ENCODE measurements at regions not wholly inside any gene's neighbourhood (a gene's known extent, or its start where the extent isn't known, plus 50 kb on each side); places are given as distances from the start of the nearest gene placed in this dataset.

GRCh38 chr6:104064876-104065275 is 794.8 kb downstream of the HACE1 start:
- no peak for DNase-seq (ENCODE audit: low spot score)

- no peak for DNase-seq (ENCODE audit: low spot score)
Measured at GRCh38 chr6:104050455-104050854, 809.3 kb downstream of the HACE1 start.

DNA sequence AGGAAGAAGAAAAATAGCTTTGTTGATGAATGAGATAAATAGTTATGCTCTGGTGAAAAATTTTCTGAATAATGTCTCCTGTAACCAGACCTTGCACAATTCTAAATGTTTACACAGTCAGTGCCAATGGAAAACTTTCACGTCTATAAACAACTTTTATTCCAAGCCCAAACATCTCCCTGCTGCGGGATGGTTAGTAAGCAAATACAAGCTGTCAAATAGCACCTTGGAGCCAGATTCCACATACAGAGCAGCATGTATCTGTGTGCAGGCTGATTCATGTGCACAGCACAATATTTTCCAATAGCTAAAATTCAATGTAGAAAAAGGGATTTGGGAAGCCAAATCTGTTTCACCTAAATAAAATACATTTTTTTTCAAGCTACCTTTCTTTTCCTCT is 813.3 kb downstream of the HACE1 start:
- DNase-seq (ENCODE audit: low spot score): no peak

DNA sequence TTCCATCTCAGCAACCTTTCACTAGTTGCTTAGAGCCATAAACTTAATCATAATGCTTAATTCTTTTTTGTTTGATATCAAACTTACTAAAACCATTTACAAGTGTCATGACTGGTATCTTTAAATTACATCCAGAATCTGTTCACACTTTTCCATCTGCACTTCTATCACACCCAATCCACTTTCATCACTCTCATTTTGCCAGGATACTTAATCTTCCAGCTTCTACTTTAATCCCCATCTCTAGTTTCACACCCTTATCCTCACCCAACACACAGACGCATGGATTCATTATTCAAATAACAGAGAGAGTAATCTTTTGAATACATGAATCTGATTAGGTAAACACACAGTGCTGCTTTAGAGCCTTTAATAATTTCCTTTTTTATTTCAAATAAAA is 828.4 kb downstream of the HACE1 start:
- no peak for DNase-seq (ENCODE audit: low spot score)

GRCh38 chr6:104022126-104022525 is 837.6 kb downstream of the HACE1 start:
- no peak for DNase-seq (ENCODE audit: low spot score)

DNA sequence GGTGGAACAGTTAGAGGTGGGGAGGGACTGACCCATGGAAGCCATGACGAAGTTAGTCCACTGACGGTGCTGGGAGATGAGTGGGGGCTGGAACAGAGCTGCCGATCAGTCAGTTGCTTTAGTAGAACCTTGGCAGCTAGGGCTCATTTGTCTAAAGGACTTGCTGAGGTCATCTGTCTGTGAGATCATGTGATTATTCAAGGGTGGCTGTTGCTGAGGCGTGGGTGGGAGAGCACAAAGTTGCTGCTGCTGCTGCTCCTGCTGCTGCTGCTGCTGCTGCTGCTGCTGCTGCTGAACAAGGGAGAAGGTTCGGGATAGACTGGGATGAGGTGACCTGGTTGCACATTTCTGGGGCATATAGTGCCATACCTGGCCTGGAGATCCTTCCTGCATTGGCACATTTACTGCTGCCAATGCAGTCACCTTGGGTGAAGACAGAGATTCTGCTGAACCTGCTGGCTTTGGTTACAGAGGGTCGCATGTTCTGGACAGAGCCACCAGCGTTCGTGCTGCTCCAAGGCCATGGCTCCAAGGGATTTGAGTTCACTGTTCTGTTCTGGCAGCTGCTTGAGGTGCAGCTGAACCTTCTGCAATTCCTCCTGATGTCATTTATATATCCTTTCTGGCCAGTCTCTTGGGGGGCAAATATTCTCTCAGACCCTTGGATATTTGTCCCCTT is 840.5 kb downstream of the HACE1 start:
- no peak for DNase-seq (ENCODE audit: low spot score)

- no peak for DNase-seq (ENCODE audit: low spot score)
Measured at GRCh38 chr6:104017410-104018381, 842.0 kb downstream of the HACE1 start.

DNA sequence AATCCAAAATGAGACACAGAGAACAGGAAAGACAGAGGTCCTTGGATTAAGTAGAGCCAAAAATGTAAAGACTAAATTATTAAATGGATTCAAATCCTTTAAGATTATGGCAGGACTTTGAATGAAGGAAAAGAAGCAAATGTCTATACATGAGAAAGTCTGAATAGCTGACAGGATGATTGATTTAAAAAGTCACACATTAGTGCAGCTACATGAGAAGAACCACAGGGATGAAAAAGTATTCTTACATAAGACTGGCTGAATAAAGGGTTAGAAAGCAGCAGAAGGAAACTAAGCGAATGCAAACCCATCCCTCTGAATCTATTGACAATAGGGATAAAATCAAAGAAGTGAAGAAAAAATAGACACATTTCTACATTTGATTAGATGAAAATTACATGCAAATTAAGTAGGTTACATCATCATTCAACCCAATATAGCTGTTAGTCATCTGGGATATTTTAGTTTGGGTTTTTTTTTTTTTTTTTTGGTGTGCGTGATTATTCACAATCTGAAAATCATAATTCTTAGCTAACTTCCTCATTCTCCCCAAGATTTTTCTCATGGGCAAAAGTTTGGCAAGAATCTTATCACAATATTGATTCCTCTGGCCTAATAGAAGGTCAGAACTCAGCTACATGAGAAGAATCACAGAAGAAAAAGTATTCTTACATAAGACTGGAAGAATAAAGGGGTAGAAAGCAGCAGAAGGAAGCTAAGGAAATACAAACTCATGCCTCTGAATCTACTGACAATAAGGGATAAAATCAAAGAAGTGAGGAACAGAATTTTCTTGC is 845.4 kb downstream of the HACE1 start:
- peak; percentile 31 for DNase-seq (ENCODE audit: low spot score)

GRCh38 chr6:104013312-104013971 is 846.3 kb downstream of the HACE1 start:
- DNase-seq (ENCODE audit: low spot score): no peak

- DNase-seq (ENCODE audit: low spot score): no peak
Measured at GRCh38 chr6:104010897-104011296, 848.8 kb downstream of the HACE1 start.

DNA sequence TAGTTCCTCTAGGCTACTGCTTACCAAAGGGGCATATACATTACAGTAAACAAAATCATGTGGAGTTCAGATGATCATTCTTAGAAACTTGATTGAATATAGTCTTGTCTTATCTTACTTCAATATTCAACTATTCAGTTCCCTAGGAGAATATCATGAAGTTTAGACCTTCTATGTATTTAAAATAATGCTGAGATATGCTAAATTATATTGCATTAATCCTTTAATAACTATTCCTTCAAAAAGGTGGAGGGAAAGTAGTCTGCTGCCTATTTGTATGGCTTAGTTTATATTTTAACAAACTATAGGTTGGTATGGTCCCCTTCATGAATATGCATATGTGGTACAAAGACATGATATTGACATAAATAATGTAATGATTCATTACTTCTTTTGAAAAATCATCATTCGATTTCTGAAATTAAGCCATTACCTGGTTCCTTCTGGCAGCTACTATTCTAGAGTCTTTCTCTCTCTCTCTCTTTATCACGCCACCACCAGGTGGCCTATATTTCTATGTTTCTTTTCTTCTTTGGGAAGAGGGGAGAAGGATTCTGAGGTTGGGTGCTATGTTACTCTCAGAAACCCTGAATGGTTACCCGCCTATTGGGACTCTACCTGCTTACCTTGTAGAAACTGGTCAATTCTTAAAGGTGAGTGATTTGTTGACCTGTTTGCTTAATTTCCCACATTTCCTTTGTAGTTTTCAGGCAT is 855.8 kb downstream of the HACE1 start:
- no peak for DNase-seq (ENCODE audit: low spot score)

DNA sequence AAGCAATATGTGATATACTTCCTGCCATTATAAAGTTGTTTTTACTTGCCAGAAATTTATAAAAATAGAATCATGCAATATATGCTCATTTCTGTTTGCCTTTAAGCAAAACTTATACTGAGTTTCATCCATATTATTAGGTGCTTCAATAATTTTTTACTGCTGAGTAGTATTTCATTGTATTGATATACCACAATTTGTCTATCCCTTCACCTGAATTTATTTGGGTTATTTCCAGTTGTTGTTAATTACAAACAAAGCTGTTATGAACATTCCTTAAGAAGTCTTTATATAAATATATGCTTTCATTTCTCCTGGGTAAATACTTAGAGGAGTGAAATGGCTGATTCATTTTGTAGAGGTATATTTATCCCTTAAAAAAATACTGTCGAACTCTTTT is 864.1 kb downstream of the HACE1 start:
- no peak for DNase-seq (ENCODE audit: low spot score)

DNA sequence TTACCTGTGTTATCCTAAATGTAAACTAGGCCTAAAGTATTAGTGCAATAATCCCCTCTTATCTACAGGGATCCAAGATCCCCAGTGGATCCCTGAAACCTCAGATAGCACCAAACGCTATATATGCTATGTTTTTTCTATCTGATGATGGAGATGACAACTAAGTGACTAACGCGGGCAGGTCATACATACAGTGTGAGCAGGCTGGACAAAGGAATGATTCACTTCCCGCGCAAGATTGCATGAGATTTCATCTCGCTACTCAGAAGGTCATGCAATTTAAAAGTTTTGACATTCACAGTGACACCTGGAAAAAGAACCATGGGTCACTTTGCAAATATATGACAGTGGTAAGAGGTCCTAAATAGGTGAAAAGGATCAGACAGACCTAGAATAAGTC is 875.9 kb downstream of the HACE1 start:
- no peak for DNase-seq (ENCODE audit: low spot score)

GRCh38 chr6:103983011-103983410 is 876.7 kb downstream of the HACE1 start:
- no peak for DNase-seq (ENCODE audit: low spot score)

DNA sequence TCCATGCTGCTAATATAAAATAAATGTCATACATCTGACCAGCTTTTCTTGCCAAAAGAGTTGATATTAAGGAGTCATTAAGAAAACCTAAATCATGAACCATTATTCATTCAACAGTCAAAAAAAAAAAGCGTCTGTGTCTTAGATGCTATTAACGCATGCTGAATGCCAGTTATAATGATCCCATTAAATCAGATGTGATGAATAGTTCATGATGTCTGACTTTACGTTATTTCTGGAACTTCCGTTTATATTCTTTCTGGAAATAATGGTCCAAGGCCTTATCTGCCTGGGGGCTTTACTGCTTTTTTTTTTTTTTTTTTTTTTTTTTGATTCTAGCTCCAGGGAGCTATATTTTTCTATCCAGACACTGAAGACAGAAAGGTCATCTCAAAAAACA is 877.1 kb downstream of the HACE1 start:
- DNase-seq (ENCODE audit: low spot score): no peak

DNA sequence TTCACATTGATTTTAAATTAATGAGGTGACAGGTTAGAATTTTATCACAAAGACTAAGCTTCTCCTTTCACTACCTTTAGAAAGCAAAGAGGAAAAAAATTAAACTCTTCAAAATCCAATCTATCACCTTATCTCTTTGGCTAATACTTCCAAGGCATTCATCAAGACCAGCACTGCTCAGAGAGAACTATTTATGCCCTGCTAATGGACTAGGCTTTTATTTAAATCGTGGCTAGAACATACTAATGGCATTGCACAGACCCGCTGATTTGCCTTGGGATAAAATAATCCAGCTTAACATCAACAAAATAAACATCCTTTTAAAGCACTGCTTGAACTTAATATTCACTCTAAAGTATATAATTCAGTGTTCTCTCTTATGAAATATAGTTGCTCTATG is 880.4 kb downstream of the HACE1 start:
- DNase-seq (ENCODE audit: low spot score): no peak

- no peak for DNase-seq (ENCODE audit: low spot score)
Measured at GRCh38 chr6:103937389-103937788, 922.3 kb downstream of the HACE1 start.

DNA sequence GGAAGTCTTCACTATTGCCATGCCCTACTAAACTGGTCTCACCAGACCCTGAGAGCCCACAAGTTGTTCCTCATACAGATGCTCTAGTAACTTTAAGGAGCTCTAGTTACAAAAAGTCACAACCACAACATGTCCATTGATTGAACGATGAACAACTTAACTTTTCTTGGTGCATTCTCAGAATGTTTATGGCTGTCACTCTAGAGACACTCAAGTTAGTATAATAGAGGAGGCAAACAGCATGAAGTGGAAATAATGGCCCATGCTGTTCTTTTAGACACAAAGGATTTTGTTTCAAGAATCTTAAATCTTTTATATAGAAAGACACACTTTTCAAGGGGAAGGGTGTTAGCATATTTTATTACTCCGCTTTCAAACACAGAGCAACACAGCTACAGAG is 934.4 kb downstream of the HACE1 start:
- DNase-seq (ENCODE audit: low spot score): no peak

- DNase-seq (ENCODE audit: low spot score): no peak
Measured at GRCh38 chr6:103910018-103910417, 949.7 kb downstream of the HACE1 start.

- DNase-seq (ENCODE audit: low spot score): no peak
Measured at GRCh38 chr6:103908898-103909297, 950.8 kb downstream of the HACE1 start.

DNA sequence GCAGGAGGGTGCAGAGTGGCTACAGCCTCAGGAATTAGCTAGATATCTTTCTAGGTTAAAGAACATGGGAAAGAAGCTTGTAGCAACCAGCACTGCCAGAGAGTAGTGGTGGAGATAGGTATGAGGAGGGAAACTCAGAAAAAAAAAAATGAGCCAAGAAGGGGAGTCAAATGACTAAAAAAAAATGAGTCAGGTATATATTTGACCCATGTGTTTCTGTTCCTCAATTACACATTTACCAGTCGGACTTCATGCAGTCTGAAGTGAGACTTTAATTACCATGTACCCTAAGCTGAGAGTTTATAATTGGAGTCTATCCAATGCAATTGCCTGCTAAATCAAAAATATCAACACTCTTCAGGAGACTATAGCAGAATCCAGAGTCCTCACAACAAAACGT is 964.6 kb downstream of the HACE1 start:
- DNase-seq (ENCODE audit: low spot score): no peak
